Right hindlimb (tissue), 1 donor: ENCODE measurements at regions not wholly inside any gene's neighbourhood (a gene's known extent, or its start where the extent isn't known, plus 50 kb on each side); places are given as distances from the start of the nearest gene placed in this dataset.
"Not testable (repeated sequence)": the region's sequence is repeated elsewhere in the genome, so short reads cannot be mapped to it uniquely, and the experiment has no call there.

Source experiments
- DNase-seq: peaks from one replicate; pipeline ENCODE4 v3.0.0-alpha.2; 2018

DNA sequence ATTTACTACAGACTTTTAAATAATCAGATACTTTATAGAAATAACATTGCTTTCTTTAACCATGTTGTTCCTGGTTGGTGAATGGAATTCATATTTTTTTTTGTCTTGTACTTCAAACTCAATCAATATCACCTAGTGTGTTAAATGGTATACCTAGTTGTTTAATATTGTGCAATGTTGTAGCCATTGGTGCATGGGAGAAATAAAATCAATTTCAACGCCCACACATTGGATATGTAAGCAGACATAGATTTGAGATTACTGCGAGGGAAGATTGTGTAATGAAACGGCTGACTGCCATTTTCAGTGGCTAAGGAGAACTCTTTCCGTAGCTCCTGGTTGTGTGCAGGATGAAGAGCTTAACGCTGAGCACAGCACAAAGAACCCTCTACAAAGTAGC lies 626.1 kb downstream of the TMEM182 start:
- DNase-seq, result no peak

GRCh38 chr2:103396152-103396551 lies 634.3 kb downstream of the TMEM182 start:
- no peak for DNase-seq

DNA sequence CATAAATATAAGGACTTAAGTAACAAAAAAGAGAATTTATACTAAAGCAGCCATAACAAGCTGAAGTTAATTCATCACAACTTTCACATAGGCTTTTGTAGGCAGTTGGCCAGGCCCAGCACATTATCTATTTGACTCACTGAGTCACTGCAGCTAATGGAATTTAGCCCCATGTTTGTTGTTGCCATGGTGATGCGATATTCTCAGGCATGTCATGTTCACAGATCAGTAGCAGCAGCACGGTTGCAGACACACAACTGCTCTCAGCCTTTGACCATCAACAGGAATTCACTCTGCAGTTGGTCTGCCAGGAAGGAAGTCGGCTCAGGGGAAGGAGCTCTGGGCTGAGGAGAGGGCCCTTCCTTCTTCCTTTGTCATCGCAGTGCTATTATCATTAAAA lies 639.8 kb downstream of the TMEM182 start:
- peak; percentile 49 for DNase-seq

- no peak for DNase-seq
Observed at GRCh38 chr2:103402336-103402735, 640.5 kb downstream of the TMEM182 start.

GRCh38 chr2:103402944-103403343 lies 641.1 kb downstream of the TMEM182 start:
- DNase-seq, result no peak

DNA sequence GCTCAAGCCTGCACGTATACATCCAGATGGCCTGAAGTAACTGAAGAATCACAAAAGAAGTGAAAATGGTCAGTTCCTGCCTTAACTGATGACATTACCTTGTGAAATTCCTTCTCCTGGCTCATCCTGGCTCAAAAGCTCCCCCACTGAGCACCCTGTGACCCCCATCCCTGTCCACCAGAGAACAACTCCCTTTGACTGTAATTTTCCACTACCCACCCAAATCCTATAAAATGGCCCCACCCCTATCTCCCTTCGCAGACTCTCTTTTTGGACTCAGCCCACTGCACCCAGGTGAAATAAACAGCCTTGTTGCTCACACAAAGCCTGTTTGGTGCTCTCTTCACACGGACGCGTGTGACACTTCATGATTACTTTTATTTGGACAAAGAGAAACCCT lies 641.6 kb downstream of the TMEM182 start:
- not testable (repeated sequence) for DNase-seq

DNA sequence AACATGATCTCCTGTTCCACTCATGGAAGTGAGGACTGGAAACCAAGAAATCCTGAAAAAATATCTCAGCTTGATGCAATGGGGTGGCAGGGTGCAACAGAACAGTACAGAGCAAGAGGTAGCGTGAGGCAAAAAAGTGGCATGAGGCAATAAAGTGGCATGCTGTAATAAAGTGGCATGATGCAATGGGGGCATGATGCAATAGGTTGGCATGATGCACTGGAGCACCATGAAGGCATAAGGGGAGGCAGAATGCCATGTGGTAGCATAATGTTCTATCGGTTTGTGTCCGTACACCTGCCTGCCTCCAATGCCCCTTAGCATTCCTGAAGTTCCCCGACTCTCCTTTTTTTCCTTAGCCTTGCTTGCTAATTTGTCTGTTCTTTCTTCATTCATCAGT lies 648.4 kb downstream of the TMEM182 start:
- DNase-seq, result no peak

DNA sequence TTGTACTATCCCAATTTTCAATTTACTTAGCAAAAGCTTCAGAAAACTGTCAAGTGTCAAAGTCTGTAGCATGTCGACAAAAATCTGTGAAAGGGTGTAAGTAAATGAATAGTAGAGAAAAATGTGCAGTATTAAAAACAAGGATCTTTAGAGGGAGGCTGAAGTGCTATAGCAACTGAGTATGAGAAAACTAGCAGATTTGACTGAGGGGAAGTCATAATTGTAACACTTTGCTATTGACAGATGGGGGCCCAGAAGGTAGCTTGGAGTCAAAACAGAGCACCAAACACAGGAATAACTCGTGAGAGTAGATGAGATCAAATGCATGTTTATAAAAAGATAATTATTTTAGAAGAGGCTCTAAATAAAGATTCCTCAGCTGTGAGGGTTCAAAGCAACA lies 657.7 kb downstream of the TMEM182 start:
- no peak for DNase-seq

GRCh38 chr2:103423100-103423499 lies 661.3 kb downstream of the TMEM182 start:
- no peak for DNase-seq

GRCh38 chr2:103427567-103427966 lies 665.7 kb downstream of the TMEM182 start:
- no peak for DNase-seq

DNA sequence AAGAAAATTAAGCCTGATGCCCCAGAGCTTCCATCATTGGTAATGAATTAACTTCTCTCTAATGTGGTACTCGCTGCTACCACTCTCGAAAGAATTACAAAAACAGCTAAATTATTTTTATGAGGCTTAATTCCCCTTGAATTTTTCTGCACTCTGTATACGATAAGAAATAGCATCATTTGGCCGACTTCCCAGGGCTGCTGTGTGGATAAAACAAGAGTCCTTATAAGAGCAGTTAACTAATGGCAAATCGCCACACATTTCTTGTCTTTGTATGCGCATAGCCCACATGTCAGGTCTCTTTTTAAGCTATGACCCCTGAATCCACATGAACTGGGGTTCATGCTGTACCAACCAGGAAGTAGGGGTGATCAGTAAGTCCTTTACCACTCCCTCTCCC lies 668.4 kb downstream of the TMEM182 start:
- DNase-seq, result no peak

DNA sequence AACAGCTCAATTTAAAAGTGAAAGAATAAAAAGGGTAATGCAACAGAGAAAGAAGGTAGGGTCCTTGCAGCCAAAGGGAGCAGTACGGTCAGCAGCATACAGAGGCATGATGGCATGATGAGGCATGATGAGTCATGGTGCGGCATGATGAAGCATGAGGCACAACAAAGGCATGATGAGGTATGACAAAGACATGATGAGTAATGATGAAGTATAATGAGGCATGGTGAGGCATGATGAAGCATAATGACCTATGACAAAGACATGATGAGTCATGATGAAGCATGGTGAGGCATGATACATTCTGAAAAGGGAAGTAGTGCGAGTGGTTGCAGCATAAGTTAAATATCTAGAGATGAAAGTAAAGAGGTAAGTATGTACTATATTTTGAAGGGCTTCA lies 673.2 kb downstream of the TMEM182 start:
- DNase-seq, result no peak

DNA sequence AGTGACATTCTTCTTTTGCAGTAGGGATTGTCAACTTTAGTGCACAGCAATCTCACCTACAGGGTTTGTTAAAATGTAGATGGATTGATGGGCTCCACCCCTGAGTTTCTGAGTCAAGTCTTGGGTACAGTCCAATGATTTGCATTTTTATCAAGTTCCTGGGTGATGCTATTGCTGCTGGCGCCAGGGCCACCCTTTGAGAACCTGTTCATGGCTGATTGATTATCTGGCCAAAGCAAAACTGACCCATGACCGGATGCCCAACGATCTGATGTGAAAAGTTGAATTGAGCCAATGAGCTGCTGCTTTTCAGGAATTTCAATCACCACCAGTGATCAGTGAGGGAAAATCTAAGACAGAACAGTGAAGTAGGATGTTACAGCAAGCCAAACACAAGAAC lies 675.3 kb downstream of the TMEM182 start:
- no peak for DNase-seq

- no peak for DNase-seq
Observed at GRCh38 chr2:103445347-103445746, 683.5 kb downstream of the TMEM182 start.

DNA sequence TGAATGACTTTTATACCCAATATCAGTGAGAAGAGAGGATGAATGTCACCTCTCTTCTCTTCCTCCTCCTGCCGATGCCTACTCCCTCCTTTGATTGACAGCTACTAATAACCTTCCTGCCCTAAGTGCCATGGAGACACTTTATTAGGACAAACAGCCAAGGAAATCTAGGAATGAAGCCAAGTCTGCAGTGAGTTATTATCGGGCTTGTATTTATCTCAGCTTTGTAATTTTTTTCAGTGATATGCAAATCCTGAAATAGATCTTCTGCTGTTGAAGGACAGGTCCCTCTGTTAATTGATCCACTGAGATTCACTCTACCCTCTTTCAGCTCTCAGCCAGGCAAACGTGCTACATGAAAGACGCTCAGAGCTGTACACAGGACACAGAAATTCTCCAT lies 686.7 kb downstream of the TMEM182 start:
- no peak for DNase-seq

GRCh38 chr2:103451283-103451682 lies 689.5 kb downstream of the TMEM182 start:
- no peak for DNase-seq

GRCh38 chr2:103459283-103459682 lies 697.5 kb downstream of the TMEM182 start:
- DNase-seq, result no peak

DNA sequence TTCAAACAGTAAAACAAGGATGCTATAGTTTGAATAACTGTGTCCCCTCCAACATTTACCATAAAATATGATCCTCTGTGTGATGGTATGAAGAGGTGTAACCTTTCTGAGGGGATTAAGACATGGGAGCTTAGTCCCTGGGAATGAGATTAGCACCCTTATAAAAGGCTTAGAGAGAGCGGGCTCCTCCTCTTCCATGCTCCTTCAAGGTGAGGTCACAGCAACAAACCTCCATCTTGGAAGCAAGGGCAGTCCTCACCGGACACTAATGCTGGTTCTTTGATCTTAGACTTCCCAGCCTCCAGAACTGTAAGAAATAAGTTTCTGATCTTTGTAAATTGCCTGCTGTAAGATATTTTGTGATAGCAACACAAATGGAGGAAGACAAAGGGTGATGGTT lies 700.3 kb downstream of the TMEM182 start:
- DNase-seq, result no peak

DNA sequence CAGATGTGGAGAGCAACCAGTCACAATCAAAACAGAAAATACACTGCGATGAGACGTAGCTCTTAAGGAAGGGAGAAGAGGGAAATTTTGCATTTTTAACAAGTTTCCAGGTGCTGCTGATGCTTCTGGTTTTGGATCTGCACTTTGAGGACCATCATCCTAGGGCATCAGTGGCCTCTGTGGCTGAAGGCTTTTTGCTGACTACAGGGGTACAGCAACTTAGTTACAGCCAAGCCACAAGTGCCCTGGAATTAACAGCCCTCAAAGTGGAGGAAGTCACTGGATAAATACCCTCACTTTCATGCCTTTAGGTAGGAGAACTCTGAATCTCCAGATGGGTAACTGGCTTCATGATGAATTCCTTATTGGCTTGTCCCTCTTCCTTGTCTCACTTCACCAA lies 700.9 kb downstream of the TMEM182 start:
- DNase-seq, result no peak

- DNase-seq, result no peak
Observed at GRCh38 chr2:103464831-103465230, 703.0 kb downstream of the TMEM182 start.

- no peak for DNase-seq
Observed at GRCh38 chr2:103469800-103470199, 708.0 kb downstream of the TMEM182 start.

- DNase-seq, result no peak
Observed at GRCh38 chr2:103484906-103485305, 723.1 kb downstream of the TMEM182 start.

DNA sequence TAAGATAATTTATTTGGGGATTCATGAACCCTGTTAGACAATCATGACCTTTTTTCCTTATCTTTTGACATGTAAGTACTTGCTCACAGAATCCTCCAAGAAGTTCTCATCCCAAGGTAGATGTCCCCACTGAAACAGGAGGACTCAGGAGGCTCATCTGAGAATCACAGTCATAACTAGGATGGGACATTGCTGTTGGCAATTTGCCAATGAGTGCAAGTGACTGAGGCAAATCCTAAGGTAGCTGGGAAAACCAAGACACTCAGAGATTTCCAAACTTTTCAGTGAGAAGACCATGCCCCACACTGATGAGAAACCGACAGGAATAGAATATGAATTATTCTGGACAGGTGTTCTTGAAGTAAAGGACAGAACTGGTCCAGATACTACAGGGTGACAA lies 735.0 kb downstream of the TMEM182 start:
- no peak for DNase-seq

DNA sequence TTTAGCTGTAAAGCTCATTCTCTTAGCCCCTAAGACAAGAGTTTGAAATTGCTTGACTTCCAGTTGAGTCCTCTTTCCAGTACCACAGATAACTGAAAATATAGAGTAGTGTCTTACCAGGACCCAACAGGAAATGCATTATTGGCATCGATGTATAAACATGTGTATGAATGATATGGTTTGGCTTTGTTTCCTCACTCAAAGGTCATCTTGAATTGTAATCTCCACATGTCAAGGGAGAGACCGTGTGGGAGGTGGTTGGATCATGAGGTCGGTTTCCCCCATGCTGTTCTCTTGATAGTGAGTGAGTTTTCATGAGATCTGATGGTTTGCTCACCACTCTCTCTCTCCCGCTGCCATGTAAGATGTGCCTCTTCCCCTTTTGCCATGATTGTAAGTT lies 745.0 kb downstream of the TMEM182 start:
- no peak for DNase-seq

- no peak for DNase-seq
Observed at GRCh38 chr2:103512442-103512841, 750.6 kb downstream of the TMEM182 start.

DNA sequence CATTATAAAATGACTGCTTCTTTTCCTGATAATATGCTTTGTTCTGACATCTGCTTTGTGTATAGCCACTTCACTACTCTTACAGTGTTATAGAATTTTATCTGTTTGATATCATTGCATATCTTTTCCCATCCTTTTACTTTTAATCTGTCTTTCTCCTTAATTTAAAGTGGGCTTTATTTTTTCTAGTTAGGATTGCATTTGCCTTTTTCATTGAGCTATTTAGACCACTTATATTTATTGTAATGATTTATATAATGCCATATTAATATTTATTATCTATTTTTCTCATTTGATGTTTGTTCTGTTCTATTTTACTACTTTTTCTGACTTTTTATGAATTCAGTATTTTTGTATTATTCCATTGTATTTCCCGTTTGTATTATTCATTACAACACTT lies 758.7 kb downstream of the TMEM182 start:
- DNase-seq, result no peak
